Muscle layer of colon (tissue), 2 donors: ENCODE measurements at regions not wholly inside any gene's neighbourhood (a gene's known extent, or its start where the extent isn't known, plus 50 kb on each side); places are given as distances from the start of the nearest gene placed in this dataset.

Experiments
- H3K27ac ChIP-seq: one replicate; pipeline ENCODE4 v1.7.0; 2013; ENCODE audit warnings: low read depth, mild to moderate bottlenecking, low read length, moderate library complexity
- H3K27me3 ChIP-seq, 2 donors: one replicate each; pipeline ENCODE4 v1.7.0; 2013; ENCODE audit warnings: low read length in 2 of 2, mild to moderate bottlenecking in 2 of 2; ENCODE audit not compliant: insufficient read depth in 2 of 2, control insufficient read depth in 1 of 2
- H3K36me3 ChIP-seq: one replicate; pipeline ENCODE4 v1.7.0; 2013; ENCODE audit warnings: mild to moderate bottlenecking, low read length; ENCODE audit not compliant: insufficient read depth
- H3K4me1 ChIP-seq: one replicate; pipeline ENCODE4 v1.7.0; 2013; ENCODE audit warnings: mild to moderate bottlenecking, low read length; ENCODE audit not compliant: insufficient read depth
- H3K4me3 ChIP-seq, 2 donors: one replicate each; pipeline ENCODE4 v1.7.0; 2013; ENCODE audit warnings: low read length in 2 of 2, low read depth in 1 of 2, mild to moderate bottlenecking in 1 of 2, moderate library complexity in 1 of 2
- H3K9ac ChIP-seq: one replicate; pipeline ENCODE4 v1.7.0; 2013; ENCODE audit warnings: low read length
- H3K9me3 ChIP-seq: one replicate; pipeline ENCODE4 v1.7.0; 2013; ENCODE audit warnings: mild to moderate bottlenecking, low read length
- donor health status: abdominal sarcoma.
- donor health status: Adenocarcinoma of cecum.

DNA sequence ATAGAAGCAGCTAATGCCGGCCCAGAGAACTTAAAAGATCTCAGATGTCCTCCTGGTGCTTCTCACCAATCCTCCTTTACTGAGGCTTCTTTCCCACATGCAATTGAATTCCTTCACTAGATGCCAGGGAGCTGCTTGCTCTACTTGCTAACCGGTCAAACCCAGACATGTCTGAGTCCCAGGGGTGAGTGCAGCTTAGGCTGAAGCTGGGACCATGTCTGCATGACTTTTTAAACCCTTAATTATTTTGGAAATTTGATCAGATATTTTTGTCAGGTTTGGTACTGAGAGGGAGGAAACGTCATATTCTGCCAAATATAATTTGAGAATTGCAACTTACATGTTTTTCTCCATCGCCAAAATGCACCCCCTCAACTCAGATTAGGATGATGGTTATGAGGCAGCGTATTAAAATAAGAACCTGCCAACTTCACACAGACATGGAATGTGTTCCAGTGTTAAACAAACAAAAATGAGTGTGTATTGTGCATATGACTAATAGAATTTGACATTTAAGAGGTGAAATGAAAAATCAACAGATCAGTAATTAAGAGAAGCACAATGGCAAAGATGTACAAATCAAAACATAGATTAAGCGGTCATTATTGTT is 529.5 kb downstream of the ETS1 start:
- no peak overlapping the region for H3K4me3 ChIP-seq
- H3K9me3 ChIP-seq = no peaks in the 10 kb centered on the region
- H3K27ac ChIP-seq = no peak overlapping the region
- H3K36me3 ChIP-seq = no peaks in the 10 kb centered on the region
- H3K4me1 ChIP-seq = no peaks in the 10 kb centered on the region
- no peak overlapping the region for H3K9ac ChIP-seq
- H3K27me3 ChIP-seq = no peaks in the 10 kb centered on the region

DNA sequence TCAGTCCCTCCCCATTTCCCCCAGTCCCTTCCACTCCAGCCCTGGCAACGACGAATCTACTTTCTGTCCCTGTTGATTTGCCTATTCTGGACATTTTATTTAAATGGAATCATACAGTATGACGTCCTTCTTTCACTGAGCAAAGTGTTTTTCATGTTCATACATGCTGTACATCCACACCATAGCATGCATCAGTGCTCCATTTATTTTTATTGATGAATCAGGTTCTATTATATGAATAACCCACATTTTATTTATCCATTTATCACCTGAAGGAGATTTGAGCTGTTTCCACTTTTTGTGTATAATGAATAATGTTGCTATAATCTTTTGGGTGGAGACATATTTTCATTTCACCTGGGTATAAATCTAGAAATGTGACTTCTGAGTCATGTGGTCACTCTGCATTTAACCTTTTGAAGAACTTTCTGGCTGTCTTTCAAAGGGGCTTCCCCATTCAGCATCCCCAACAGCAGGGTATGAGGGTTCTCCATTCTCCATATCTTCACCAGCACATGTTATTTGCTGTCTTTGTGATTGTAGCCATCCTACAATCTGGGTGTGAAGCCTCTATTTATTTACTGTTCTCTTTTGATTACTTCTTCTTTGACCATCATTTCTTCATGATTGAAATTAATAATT is 531.7 kb downstream of the ETS1 start:
- H3K27me3 ChIP-seq = no peaks in the 10 kb centered on the region
- H3K36me3 ChIP-seq = no peaks in the 10 kb centered on the region
- H3K4me1 ChIP-seq = no peaks in the 10 kb centered on the region
- no peaks in the 10 kb centered on the region for H3K9me3 ChIP-seq
- H3K9ac ChIP-seq = no peak overlapping the region
- H3K27ac ChIP-seq = no peak overlapping the region
- H3K4me3 ChIP-seq = no peak overlapping the region

DNA sequence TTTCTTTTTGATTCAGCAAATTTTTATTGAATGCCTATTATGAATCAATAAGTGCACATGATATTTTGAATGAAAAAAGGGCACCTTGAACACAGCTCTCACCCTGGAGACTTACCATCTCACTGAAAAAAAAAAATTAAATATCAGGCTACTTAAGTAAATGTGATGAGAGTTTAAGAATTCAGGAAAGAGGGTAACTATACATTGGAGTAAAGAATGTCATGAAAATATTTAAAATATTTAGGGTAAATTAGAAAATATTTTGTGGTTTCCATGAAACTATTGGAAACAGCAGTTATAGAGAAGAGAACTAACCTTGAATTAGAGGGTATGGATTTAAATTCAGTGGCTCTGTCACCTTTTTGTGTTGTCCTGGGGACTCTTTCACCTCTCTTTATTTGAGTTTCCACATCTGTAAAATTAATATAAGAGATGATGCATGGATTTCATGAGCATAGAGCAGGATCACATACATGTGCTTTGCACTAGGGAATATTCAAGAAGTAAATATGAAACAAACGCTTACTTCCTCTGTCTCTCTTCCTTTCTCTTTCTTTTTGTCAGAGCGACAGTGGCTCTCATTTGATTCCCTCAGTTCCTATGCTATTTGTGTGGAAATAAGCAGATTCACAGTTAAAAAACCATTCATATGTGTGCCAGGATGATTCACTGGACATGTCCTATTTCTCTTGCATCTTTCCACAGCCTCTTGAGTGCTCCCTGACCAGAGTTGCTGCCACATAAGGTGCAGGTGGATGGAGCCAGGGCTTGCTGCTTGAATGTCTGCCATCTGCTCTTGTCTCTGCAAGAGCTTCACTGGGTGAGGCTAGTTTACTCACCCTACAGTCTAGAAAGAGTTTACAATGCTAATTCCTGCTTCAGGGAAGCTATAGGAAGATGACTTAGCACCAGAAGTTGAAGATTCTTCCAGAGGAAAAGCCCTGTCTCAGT is 533.1 kb downstream of the ETS1 start:
- no peaks in the 10 kb centered on the region for H3K9me3 ChIP-seq
- no peaks in the 10 kb centered on the region for H3K27me3 ChIP-seq
- H3K4me1 ChIP-seq = no peaks in the 10 kb centered on the region
- H3K36me3 ChIP-seq = no peaks in the 10 kb centered on the region
- no peak overlapping the region for H3K9ac ChIP-seq
- H3K27ac ChIP-seq = no peak overlapping the region
- H3K4me3 ChIP-seq = no peak overlapping the region

DNA sequence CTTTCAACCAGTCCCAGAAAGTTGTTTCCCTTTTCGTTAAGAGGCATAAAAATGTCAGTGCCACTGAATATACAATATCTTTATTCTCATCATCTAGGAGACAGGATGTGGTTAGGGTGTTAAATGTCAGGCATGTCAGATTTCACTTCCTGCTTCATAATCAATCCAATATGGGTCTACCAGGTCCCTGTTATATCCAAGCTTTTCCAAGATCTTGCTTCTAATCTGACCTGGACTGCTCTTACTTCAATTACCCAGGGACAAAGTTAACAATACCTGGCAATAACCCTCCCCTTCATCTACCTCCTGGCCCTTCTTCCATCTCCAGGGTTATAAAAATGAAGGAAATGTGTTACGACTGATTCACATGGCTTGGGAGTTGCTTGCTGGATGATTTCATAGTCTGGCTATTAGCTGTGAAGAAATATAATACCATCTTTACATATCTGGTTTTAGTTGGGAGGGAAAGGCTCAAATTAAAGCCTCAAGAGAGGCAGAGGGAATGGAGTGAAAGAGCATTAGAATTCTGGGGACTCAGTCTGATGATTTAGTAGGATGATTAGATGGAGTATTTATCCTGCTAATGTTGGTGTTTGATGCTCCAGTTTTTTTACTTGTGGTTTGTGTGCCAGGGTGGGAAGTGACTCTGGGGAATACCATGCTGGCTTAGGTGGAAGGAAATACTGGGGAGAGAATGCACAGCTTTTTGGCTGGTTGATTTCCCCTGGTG is 534.3 kb downstream of the ETS1 start:
- no peaks in the 10 kb centered on the region for H3K4me1 ChIP-seq
- H3K27ac ChIP-seq = no peak overlapping the region
- no peaks in the 10 kb centered on the region for H3K36me3 ChIP-seq
- H3K4me3 ChIP-seq = no peak overlapping the region
- H3K9ac ChIP-seq = no peak overlapping the region
- H3K27me3 ChIP-seq = no peaks in the 10 kb centered on the region
- no peaks in the 10 kb centered on the region for H3K9me3 ChIP-seq

DNA sequence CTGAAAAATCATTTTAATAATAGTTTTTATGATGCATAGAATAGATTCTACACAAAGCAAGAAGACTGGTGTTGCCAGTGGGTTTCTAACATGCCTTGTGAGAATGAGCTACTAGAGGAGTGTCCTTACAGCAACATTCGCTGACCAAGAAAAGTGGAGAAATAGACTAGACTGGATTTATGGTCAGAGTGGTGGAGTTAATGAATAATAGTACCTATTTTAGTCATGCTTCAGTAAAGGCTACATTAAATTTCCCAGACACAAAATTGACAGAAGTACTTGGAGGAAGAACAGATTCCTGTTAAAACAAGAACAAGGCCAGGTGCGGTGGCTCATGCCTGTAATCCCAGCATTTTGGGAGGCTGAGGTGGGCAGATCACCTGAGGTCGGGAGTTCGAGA is 539.2 kb downstream of the ETS1 start:
- H3K27ac ChIP-seq = no peak overlapping the region
- H3K36me3 ChIP-seq = no peaks in the 10 kb centered on the region
- no peak overlapping the region for H3K4me3 ChIP-seq
- H3K27me3 ChIP-seq = no peaks in the 10 kb centered on the region
- no peaks in the 10 kb centered on the region for H3K9me3 ChIP-seq
- H3K4me1 ChIP-seq = no peaks in the 10 kb centered on the region
- H3K9ac ChIP-seq = no peak overlapping the region

DNA sequence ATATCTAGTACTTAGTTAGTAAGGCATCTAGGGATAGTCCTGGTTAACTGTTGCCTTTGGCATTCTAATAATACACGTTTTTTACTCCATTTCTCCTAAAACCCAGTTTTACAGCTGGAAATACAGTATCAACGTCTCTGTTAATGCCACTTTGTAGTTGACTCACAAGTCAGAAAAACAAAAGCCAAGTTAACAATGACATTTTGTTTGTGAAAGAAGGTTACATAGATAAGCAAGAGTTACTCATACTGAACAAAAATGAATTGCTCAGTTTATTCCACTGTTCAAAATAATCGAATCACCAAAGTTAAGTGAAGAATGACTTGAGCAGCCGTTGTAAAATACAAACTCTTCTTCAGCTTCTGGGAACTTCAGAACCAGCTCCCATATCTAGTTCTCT is 540.3 kb downstream of the ETS1 start:
- Histone ChIP-seq H3K4me1 (no peaks in the 10 kb centered on the region), H3K36me3 (no peaks in the 10 kb centered on the region), H3K27ac (no peak overlapping the region), H3K27me3 (no peaks in the 10 kb centered on the region), H3K9ac (no peak overlapping the region), H3K4me3 (no peak overlapping the region), H3K9me3 (no peaks in the 10 kb centered on the region)

DNA sequence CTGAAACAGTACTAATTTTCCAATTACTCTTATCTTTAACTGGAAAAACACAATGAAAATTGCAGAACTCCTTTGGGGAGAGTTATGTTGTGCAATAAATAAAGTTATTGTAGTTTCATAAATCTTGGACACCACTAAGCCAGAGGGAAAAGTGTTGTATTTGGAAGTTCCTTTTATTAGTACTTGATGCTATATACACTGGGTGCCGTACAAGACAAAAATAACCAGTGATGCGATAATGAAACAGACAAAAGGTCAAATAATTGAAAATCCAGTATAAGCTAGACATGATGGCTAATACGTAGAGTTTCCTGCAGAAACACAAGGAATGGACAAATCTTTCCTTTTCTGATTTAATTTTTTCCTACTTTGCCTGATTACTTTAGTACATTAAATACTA is 541.1 kb downstream of the ETS1 start:
- Histone ChIP-seq H3K9ac (no peak overlapping the region), H3K9me3 (no peaks in the 10 kb centered on the region), H3K27ac (no peak overlapping the region), H3K36me3 (no peaks in the 10 kb centered on the region), H3K27me3 (no peaks in the 10 kb centered on the region), H3K4me3 (no peak overlapping the region), H3K4me1 (no peaks in the 10 kb centered on the region)

DNA sequence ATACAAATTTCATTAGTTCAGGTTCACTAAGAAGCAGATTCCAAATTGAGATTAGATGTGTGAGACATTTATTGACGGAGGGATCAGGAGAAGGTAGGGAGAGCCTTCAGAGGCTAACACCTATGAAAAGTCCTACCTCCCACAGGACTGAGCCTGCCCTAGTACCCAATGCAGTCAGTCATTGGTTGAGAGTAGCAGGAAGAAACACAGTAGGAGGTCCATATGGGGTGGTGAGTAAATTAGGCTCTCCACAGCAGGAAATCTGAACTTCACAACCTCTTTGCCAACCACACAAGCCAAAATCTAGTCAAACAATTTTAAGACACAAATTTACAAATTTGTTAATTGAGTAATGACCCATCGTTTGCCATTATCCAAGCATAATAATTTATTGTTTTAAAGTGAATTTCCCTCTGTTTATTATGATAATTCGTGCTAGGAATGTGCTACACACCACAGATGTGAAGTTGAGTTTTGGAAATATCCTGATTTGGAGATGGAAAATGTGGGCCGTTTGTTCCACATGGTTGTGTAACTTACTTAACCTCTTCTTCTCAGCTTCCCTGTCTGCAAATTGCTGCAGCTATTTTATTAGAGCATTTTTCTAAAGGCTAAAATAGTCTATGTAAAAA is 542.1 kb downstream of the ETS1 start:
- Histone ChIP-seq H3K27me3 (no peaks in the 10 kb centered on the region), H3K27ac (no peak overlapping the region), H3K9ac (no peak overlapping the region), H3K36me3 (no peaks in the 10 kb centered on the region), H3K4me3 (no peak overlapping the region), H3K4me1 (no peaks in the 10 kb centered on the region), H3K9me3 (no peaks in the 10 kb centered on the region)

DNA sequence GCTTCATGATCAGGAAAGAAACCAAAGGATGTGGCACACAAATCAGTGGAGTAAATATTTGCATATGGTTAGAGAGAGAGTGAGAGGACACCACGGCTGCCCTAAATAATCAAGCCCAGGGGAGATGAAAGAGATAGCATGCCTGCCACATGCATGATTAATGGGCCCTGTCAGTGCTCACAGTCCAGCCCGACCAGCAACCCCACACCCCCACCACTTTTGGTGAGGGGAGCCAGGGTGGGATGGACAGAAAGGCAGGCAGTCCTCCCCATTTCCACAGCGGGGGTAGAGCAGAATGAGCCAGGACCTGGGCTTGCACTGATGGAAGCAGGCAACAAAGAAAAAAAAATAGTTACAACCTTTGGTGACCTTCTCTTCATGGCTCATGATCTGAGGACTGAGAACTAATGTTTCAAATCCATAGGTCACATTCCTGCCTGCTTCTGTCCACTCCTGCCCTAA is 545.0 kb downstream of the ETS1 start:
- no peaks in the 10 kb centered on the region for H3K27me3 ChIP-seq
- H3K4me3 ChIP-seq = no peak overlapping the region
- no peaks in the 10 kb centered on the region for H3K36me3 ChIP-seq
- H3K27ac ChIP-seq = no peak overlapping the region
- no peaks in the 10 kb centered on the region for H3K9me3 ChIP-seq
- H3K4me1 ChIP-seq = no peaks in the 10 kb centered on the region
- H3K9ac ChIP-seq = no peak overlapping the region

DNA sequence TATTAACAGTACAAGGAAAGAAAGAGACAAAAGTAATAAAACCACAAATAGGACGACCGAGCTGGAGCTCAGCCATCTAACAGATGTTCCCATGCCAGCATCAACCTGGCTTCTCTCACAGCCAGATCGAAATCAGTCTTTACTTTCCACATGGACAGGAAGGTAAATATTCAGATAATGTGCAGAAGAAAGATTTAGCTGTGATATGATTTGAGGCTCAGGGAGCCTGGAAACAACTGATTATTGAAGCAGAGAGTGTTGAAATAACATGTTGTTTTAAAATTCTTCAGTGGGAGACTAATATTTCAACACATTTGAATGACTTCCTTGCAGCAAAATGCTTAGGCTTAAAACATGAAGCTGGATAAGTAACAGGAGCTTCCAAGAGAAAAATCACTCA is 546.8 kb downstream of the ETS1 start:
- H3K4me1 ChIP-seq = no peaks in the 10 kb centered on the region
- H3K27ac ChIP-seq = no peak overlapping the region
- no peaks in the 10 kb centered on the region for H3K36me3 ChIP-seq
- H3K9ac ChIP-seq = no peak overlapping the region
- no peak overlapping the region for H3K4me3 ChIP-seq
- H3K9me3 ChIP-seq = no peaks in the 10 kb centered on the region
- no peaks in the 10 kb centered on the region for H3K27me3 ChIP-seq
